ENCODE measurements at regions not wholly inside any gene's neighbourhood (a gene's known extent, or its start where the extent isn't known, plus 50 kb on each side); places are given as distances from the start of the nearest gene placed in this dataset.

- dilution Hi-C loops (cut with MboI; ENCODE audit: extremely low pct_ligation_motif_present, low sequenced_read_pairs) = no loop called here
- intact Hi-C loops (cut with micrococcal nuclease) = no loop called here
- Histone ChIP-seq H3K9me3 (replicated peaks; ENCODE audit: control insufficient read depth, insufficient read depth, low read length) (no peaks in the 10 kb centered on the region), H3K4me2 (ENCODE audit: insufficient read depth, low read length) (no peak overlapping the region), H3K9ac (replicated peaks; ENCODE audit: extremely low read depth, insufficient read depth, low read length) (no peak overlapping the region), H3K36me3 (ENCODE audit: control insufficient read depth in 2 of 2, extremely low read depth in 1 of 2, insufficient read depth in 2 of 2, low read length in 2 of 2) (no peaks in the 10 kb centered on the region), H3K4me1 (ENCODE audit: control insufficient read depth, extremely low read depth, insufficient read depth, low read length) (no peaks in the 10 kb centered on the region), H3K27me3 (ENCODE audit: control insufficient read depth in 2 of 2, insufficient read depth in 2 of 2, low read length in 2 of 2) (peaks cover 3 to 5% of the 10 kb centered on the region in 2 experiments), H3K4me3 (replicated peaks in 1 of 3; ENCODE audit: insufficient read depth in 1 of 3, low read depth in 1 of 3, low read length in 3 of 3) (no peak overlapping the region), H3K27ac (ENCODE audit: insufficient read depth, low read depth, low read length) (no peak overlapping the region), H3K79me2 (ENCODE audit: control insufficient read depth, insufficient read depth, low read length) (no peaks in the 10 kb centered on the region), H3K9me1 (replicated peaks; ENCODE audit: control insufficient read depth, extremely low read depth, insufficient read depth, low read length) (no peaks in the 10 kb centered on the region), H2AFZ (ENCODE audit: low read depth, low read length) (no peak overlapping the region), H4K20me1 (replicated peaks; ENCODE audit: control insufficient read depth, extremely low read depth, insufficient read depth, low read length) (no peaks in the 10 kb centered on the region)
- TF ChIP-seq GATA2 (IDR thresholded peaks at IDR 0.05; ENCODE audit: insufficient read depth, insufficient read length, low read depth, low read length) = no peak
- no peak for TF ChIP-seq MAX (IDR thresholded peaks at IDR 0.05; ENCODE audit: insufficient read depth, insufficient read length)
- no peak for TF ChIP-seq MYC (IDR thresholded peaks at IDR 0.05; ENCODE audit: low read depth, low read length)
- no peak for TF ChIP-seq POLR2A (IDR thresholded peaks at IDR 0.05; ENCODE audit: low read depth, low read length)
- TF ChIP-seq POLR2AphosphoS5 (IDR thresholded peaks at IDR 0.05; ENCODE audit: insufficient read depth, low read depth, low read length) = no peak
- TF ChIP-seq FOS (IDR thresholded peaks at IDR 0.05; ENCODE audit: borderline replicate concordance, insufficient read depth, low read length) = no peak
- no peak for TF ChIP-seq JUN (IDR thresholded peaks at IDR 0.05; ENCODE audit: borderline replicate concordance, insufficient read depth, insufficient read length, low read depth)
- no peak for TF ChIP-seq CTCF (IDR thresholded peaks at IDR 0.05; ENCODE audit: extremely low read depth in 1 of 2, insufficient read depth in 1 of 2, low read depth in 1 of 2, low read length in 2 of 2)
- DNase-seq (ENCODE audit: low read depth, low spot score) = no peak
- ChIA-PET POLR2A (no interaction called here), CTCF (no interaction called here)
- BruUV-seq (replicated peaks) = no TSS peak
- no peak for FAIRE-seq
Observed at GRCh38 chr7:131261476-131261994, 66.1 kb upstream of the MKLN1 start.
